IMR-90 (cell line): ENCODE measurements at regions not wholly inside any gene's neighbourhood (a gene's known extent, or its start where the extent isn't known, plus 50 kb on each side); places are given as distances from the start of the nearest gene placed in this dataset.

Source experiments
- ATAC-seq: fragments of 200-7000 bp; cut with Tn5 transposase; 2 replicates; pipeline ENCODE4 v1.9.1; 2020; ENCODE audit warnings: low read depth, mild to moderate bottlenecking, moderate library complexity
- BruUV-seq: library from RNA; stranded (reverse); fragments of 400-500 nt; replicated peaks from 2 replicates; lab custom pipeline; 2021; lab: Mats Ljungman, UMichigan
- CTCF ChIA-PET: fragments of 300-600 bp; formaldehyde crosslinking; extraction: SDS; loops from one replicate; lab custom pipeline; 2021; ENCODE audit warnings: antibody characterized with exemption; lab: Yijun Ruan, JAX
- POLR2A ChIA-PET: fragments of 300-600 bp; sonication (Branson Sonifier 250); formaldehyde crosslinking; loops from one replicate; lab custom pipeline; 2022; ENCODE audit warnings: antibody characterized with exemption; ENCODE audit not compliant: unreplicated experiment; lab: Charles Lee
- DNase-seq: peaks from one replicate; pipeline ENCODE4 v3.0.0; 2013
- H2AFZ ChIP-seq: replicated peaks from 2 replicates; pipeline ENCODE3; 2013; ENCODE audit warnings: low read length, mild to moderate bottlenecking; ENCODE audit not compliant: poor library complexity
- H2AK5ac ChIP-seq: 2 replicates; pipeline ENCODE4 v1.6.1; 2013; ENCODE audit warnings: low read depth, low read length, inconsistent platforms
- H2AK9ac ChIP-seq: replicated peaks from 2 replicates; pipeline ENCODE3; 2013; ENCODE audit warnings: mild to moderate bottlenecking, low read depth, low read length, moderate library complexity; ENCODE audit not compliant: poor library complexity
- H2BK120ac ChIP-seq: 2 replicates; pipeline ENCODE4 v1.6.1; 2013; ENCODE audit warnings: low read depth, low read length, inconsistent platforms
- H2BK15ac ChIP-seq: 3 replicates; pipeline ENCODE4 v1.6.1; 2013; ENCODE audit warnings: low read depth, low read length, inconsistent platforms
- H2BK20ac ChIP-seq: 2 replicates; pipeline ENCODE4 v1.6.1; 2013; ENCODE audit warnings: low read depth, mild to moderate bottlenecking, inconsistent platforms, low read length, moderate library complexity
- H2BK5ac ChIP-seq: 2 replicates; pipeline ENCODE4 v1.6.1; 2013; ENCODE audit warnings: mild to moderate bottlenecking, low read depth, low read length, inconsistent platforms; ENCODE audit not compliant: poor library complexity, severe bottlenecking
- H3K14ac ChIP-seq: replicated peaks from 2 replicates; pipeline ENCODE4 v1.6.1; 2013; ENCODE audit warnings: low read depth, low read length, inconsistent platforms
- H3K18ac ChIP-seq: 2 replicates; pipeline ENCODE4 v1.6.1; 2013; ENCODE audit warnings: low read depth, low read length, control low read depth
- H3K23ac ChIP-seq: 2 replicates; pipeline ENCODE4 v1.6.1; 2013; ENCODE audit warnings: low read depth, low read length, inconsistent platforms
- H3K27ac ChIP-seq: 2 replicates; pipeline ENCODE4 v1.5.1; 2013; ENCODE audit warnings: mild to moderate bottlenecking, control low read depth, low read length; ENCODE audit not compliant: insufficient read depth
- H3K27me3 ChIP-seq: 2 replicates; pipeline ENCODE4 v1.6.1; 2013; ENCODE audit warnings: low read length; ENCODE audit not compliant: control insufficient read depth, insufficient read depth
- H3K36me3 ChIP-seq: 2 replicates; pipeline ENCODE4 v1.6.1; 2013; ENCODE audit warnings: low read length, mixed read lengths; ENCODE audit not compliant: control insufficient read depth, insufficient read depth
- H3K4ac ChIP-seq: 2 replicates; pipeline ENCODE4 v1.6.1; 2013; ENCODE audit warnings: low read depth, low read length, inconsistent platforms
- H3K4me1 ChIP-seq: 2 replicates; pipeline ENCODE4 v1.6.1; 2013; ENCODE audit warnings: low read length, mixed read lengths; ENCODE audit not compliant: control insufficient read depth, insufficient read depth
- H3K4me2 ChIP-seq: 2 replicates; pipeline ENCODE4 v1.6.1; 2013; ENCODE audit warnings: low read depth, mild to moderate bottlenecking, control low read depth, low read length, moderate library complexity
- H3K4me3 ChIP-seq: 2 replicates; pipeline ENCODE4 v1.5.1; 2013; ENCODE audit warnings: low read depth, mild to moderate bottlenecking, control low read depth, low read length, moderate library complexity; ENCODE audit not compliant: insufficient read depth
- H3K56ac ChIP-seq: 2 replicates; pipeline ENCODE4 v1.6.1; 2013; ENCODE audit warnings: low read length, inconsistent platforms; ENCODE audit not compliant: insufficient read depth; ENCODE audit errors: extremely low read depth
- H3K79me1 ChIP-seq, 2 experiments: 2 replicates each; pipeline ENCODE4 v1.6.1; 2013; ENCODE audit warnings: low read length in 2 of 2, inconsistent platforms in 1 of 2, low read depth in 1 of 2
- H3K9ac ChIP-seq: 2 replicates; pipeline ENCODE4 v1.6.1; 2013; ENCODE audit warnings: low read depth, low read length, control low read depth
- H3K9me1 ChIP-seq: 2 replicates; pipeline ENCODE4 v1.6.1; 2013; ENCODE audit warnings: low read length, inconsistent platforms; ENCODE audit not compliant: insufficient read depth
- H3K9me3 ChIP-seq: 2 replicates; pipeline ENCODE4 v1.6.1; 2013; ENCODE audit warnings: low read length; ENCODE audit not compliant: control insufficient read depth, insufficient read depth
- H4K20me1 ChIP-seq: 2 replicates; pipeline ENCODE4 v1.6.1; 2013; ENCODE audit warnings: low read length, inconsistent platforms; ENCODE audit not compliant: insufficient read depth
- H4K5ac ChIP-seq: 2 replicates; pipeline ENCODE4 v1.6.1; 2013; ENCODE audit warnings: mild to moderate bottlenecking, low read depth, low read length, control low read depth
- H4K8ac ChIP-seq, 2 experiments: 2 replicates each; pipeline ENCODE4 v1.6.1; 2013; ENCODE audit warnings: low read depth in 2 of 2, low read length in 2 of 2, control low read depth in 1 of 2, inconsistent platforms in 1 of 2
- H4K91ac ChIP-seq: 2 replicates; pipeline ENCODE4 v1.6.1; 2013; ENCODE audit warnings: low read depth, low read length, inconsistent platforms; ENCODE audit not compliant: insufficient read depth
- CHD1 ChIP-seq: IDR thresholded peaks from 2 replicates; pipeline ENCODE4 v1.6.1; 2012; ENCODE audit warnings: low read depth, low read length, improper control_type of control experiment
- FOS ChIP-seq: fragments of 150-350 bp; IDR thresholded peaks from 2 replicates; pipeline ENCODE4 v1.6.1; 2016; ENCODE audit warnings: low read depth, low read length
- MAFK ChIP-seq: IDR thresholded peaks from 2 replicates; pipeline ENCODE4 v1.6.1; 2012; ENCODE audit warnings: low read depth, low read length, improper control_type of control experiment
- MAZ ChIP-seq: IDR thresholded peaks from 2 replicates; pipeline ENCODE4 v1.6.1; 2012; ENCODE audit warnings: low read depth, mild to moderate bottlenecking, low read length, improper control_type of control experiment, moderate library complexity, borderline replicate concordance
- MXI1 ChIP-seq: IDR thresholded peaks from 2 replicates; pipeline ENCODE4 v1.6.1; 2012; ENCODE audit warnings: low read depth, mild to moderate bottlenecking, low read length, moderate library complexity, borderline replicate concordance
- POLR2A ChIP-seq: IDR thresholded peaks from 2 replicates; pipeline ENCODE4 v1.6.1; 2012; ENCODE audit warnings: mild to moderate bottlenecking, low read depth, low read length
- RAD21 ChIP-seq: IDR thresholded peaks from 2 replicates; pipeline ENCODE4 v1.6.1; 2012; ENCODE audit warnings: low read length, improper control_type of control experiment
- RCOR1 ChIP-seq: IDR thresholded peaks from 2 replicates; pipeline ENCODE4 v1.6.1; 2012; ENCODE audit warnings: mild to moderate bottlenecking, low read length, improper control_type of control experiment; ENCODE audit not compliant: insufficient replicate concordance
- SMC3 ChIP-seq: fragments of 150-350 bp; IDR thresholded peaks from 2 replicates; pipeline ENCODE4 v1.6.1; 2016; ENCODE audit warnings: low read depth, mild to moderate bottlenecking, antibody characterized with exemption, low read length, moderate library complexity
- USF2 ChIP-seq: fragments of 150-350 bp; IDR thresholded peaks from 2 replicates; pipeline ENCODE4 v1.6.1; 2017; ENCODE audit warnings: mild to moderate bottlenecking, antibody characterized with exemption, low read length, low read depth
- dilution Hi-C: fragments of 300-500 bp; cut with HindIII; formaldehyde crosslinking; loops from one replicate; pipeline ENCODE4 v1.14.3; 2018; ENCODE audit warnings: low sequenced_read_pairs; ENCODE audit not compliant: unreplicated experiment
- in situ Hi-C: fragments of 300-500 bp; cut with MboI; formaldehyde crosslinking; loops from 3 replicates; pipeline ENCODE4 v1.14.3; 2019; ENCODE audit warnings: low sequenced_read_pairs, inconsistent platforms, mixed read lengths
- intact Hi-C: fragments of 100-400 bp; cut with micrococcal nuclease; formaldehyde crosslinking; loops from 2 replicates; pipeline ENCODE4 v1.10.0; 2022
- TF ChIP-seq, protein P1 (sequence below): fragments of 150-350 bp; IDR thresholded peaks from 2 replicates; pipeline ENCODE4 v1.6.1; 2016; ENCODE audit warnings: low read depth, mild to moderate bottlenecking, low read length, moderate library complexity, borderline replicate concordance

GRCh38 chr12:89770391-89770790 lies 61.8 kb upstream of the ATP2B1 start:
- ChIA-PET CTCF (no interaction called here), POLR2A (no interaction called here)
- no peaks in the 10 kb centered on the region; a peak in 1 of 4 replicates for H3K79me1 ChIP-seq
- 0 out of 4 replicates have a peak overlapping the region, but pooled peaks of 1 of the 2 experiments have one; percentile 40 for H4K8ac ChIP-seq
- H3K9me1 ChIP-seq, result peaks cover 11% of the 10 kb centered on the region; the same call in 1 of the 2 replicates
- dilution Hi-C loops, result no loop called here
- H2AK5ac ChIP-seq, result peak overlapping the region; percentile 52; the same call in 1 of the 2 replicates
- H4K91ac ChIP-seq, result no peak overlapping the region; the same call in 1 of the 2 replicates
- no TSS peak for BruUV-seq
- H3K9me3 ChIP-seq, result no peaks in the 10 kb centered on the region
- peak overlapping the region; percentile 43 for H2BK20ac ChIP-seq
- H3K4ac ChIP-seq, result no peak overlapping the region
- H2AK9ac ChIP-seq, result no peak overlapping the region
- ATAC-seq, result no peak
- no peaks in the 10 kb centered on the region for H4K20me1 ChIP-seq
- intact Hi-C loops, result no loop called here
- no peak overlapping the region for H3K14ac ChIP-seq
- H3K9ac ChIP-seq, result no peak overlapping the region
- no peak for TF ChIP-seq CHD1
- TF ChIP-seq FOS, result no peak
- no peak for TF ChIP-seq RCOR1
- no peak for TF ChIP-seq RAD21
- no peak for TF ChIP-seq SMC3
- TF ChIP-seq USF2, result no peak
- TF ChIP-seq MXI1, result no peak
- no peak for TF ChIP-seq MAZ
- no peak for TF ChIP-seq POLR2A
- TF ChIP-seq MAFK, result no peak
- TF ChIP-seq, protein P1, sequence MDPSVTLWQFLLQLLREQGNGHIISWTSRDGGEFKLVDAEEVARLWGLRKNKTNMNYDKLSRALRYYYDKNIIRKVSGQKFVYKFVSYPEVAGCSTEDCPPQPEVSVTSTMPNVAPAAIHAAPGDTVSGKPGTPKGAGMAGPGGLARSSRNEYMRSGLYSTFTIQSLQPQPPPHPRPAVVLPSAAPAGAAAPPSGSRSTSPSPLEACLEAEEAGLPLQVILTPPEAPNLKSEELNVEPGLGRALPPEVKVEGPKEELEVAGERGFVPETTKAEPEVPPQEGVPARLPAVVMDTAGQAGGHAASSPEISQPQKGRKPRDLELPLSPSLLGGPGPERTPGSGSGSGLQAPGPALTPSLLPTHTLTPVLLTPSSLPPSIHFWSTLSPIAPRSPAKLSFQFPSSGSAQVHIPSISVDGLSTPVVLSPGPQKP, result no peak
- H3K4me3 ChIP-seq, result no peak overlapping the region
- peak overlapping the region; percentile 12; the same call in 1 of the 2 replicates for H4K5ac ChIP-seq
- H3K36me3 ChIP-seq, result no peaks in the 10 kb centered on the region
- H3K27ac ChIP-seq, result no peak overlapping the region
- peaks cover 10% of the 10 kb centered on the region for H3K4me1 ChIP-seq
- no peak overlapping the region for H2AFZ ChIP-seq
- no peak for DNase-seq
- H3K56ac ChIP-seq, result no peak overlapping the region
- H3K23ac ChIP-seq, result no peak overlapping the region
- H3K4me2 ChIP-seq, result no peak overlapping the region
- H2BK15ac ChIP-seq, result peak overlapping the region; percentile 66; the same call in 1 of the 3 replicates
- H2BK120ac ChIP-seq, result peak overlapping the region; percentile 88; the same call in 1 of the 2 replicates
- no peaks in the 10 kb centered on the region for H3K27me3 ChIP-seq
- no peak overlapping the region for H2BK5ac ChIP-seq
- in situ Hi-C loops, result no loop called here
- H3K18ac ChIP-seq, result peak overlapping the region; percentile 40; the same call in 1 of the 2 replicates
